Transverse colon (tissue), 4 donors: ENCODE measurements at regions not wholly inside any gene's neighbourhood (a gene's known extent, or its start where the extent isn't known, plus 50 kb on each side); places are given as distances from the start of the nearest gene placed in this dataset.

Experiments used
- DNase-seq: peaks from one replicate; pipeline ENCODE4 v3.0.0-alpha.2; 2019
- H3K27ac ChIP-seq, 4 donors: fragments of 200-600 bp; sonication (generic); 2 replicates each; pipeline ENCODE4 v1.5.1; 2016 to 2018; ENCODE audit warnings: inconsistent platforms in 4 of 4
- H3K27me3 ChIP-seq: fragments of 200-600 bp; sonication (generic); 2 replicates; pipeline ENCODE4 v1.5.1; 2017; ENCODE audit warnings: inconsistent platforms
- H3K36me3 ChIP-seq, 4 donors: fragments of 200-600 bp; sonication (generic); 2 replicates each; pipeline ENCODE4 v1.5.1; 2017 to 2019; ENCODE audit warnings: inconsistent platforms in 4 of 4
- H3K4me1 ChIP-seq, 4 donors: fragments of 200-600 bp; sonication (generic); 2 replicates each; pipeline ENCODE4 v1.5.1; 2017 to 2020; ENCODE audit warnings: inconsistent platforms in 4 of 4
- H3K4me3 ChIP-seq, 4 donors: fragments of 200-600 bp; sonication (generic); 1 replicate in 1 of 4; 2 replicates in 3 of 4; pipeline versions ENCODE4 v1.5.1 to v1.6.1; 2017 to 2019; ENCODE audit warnings: inconsistent platforms in 4 of 4
- H3K9me3 ChIP-seq, 2 donors: fragments of 200-600 bp; sonication (generic); 2 replicates each; pipeline ENCODE4 v1.5.1; 2017 to 2019; ENCODE audit warnings: inconsistent platforms in 2 of 2
- CTCF ChIP-seq, 5 experiments: fragments of 200-600 bp in 3 of 5; fragments of 450-650 bp in 2 of 5; sonication (generic) in 3 of 5; IDR thresholded peaks; 1 replicate in 2 of 5; 2 replicates in 3 of 5; pipeline ENCODE4 v1.5.1; 2016 to 2017; ENCODE audit warnings: antibody characterized with exemption in 5 of 5, inconsistent platforms in 3 of 5, mild to moderate bottlenecking in 2 of 5, moderate library complexity in 1 of 5
- EP300 ChIP-seq: sonication (generic); formaldehyde crosslinking; IDR thresholded peaks from one replicate; pipeline ENCODE4 v1.6.1; 2017; ENCODE audit warnings: antibody characterized with exemption, low read depth
- POLR2A ChIP-seq: fragments of 450-650 bp; IDR thresholded peaks from one replicate; pipeline ENCODE4 v1.6.1; 2016; ENCODE audit warnings: antibody characterized with exemption, mild to moderate bottlenecking, moderate library complexity
- POLR2AphosphoS5 ChIP-seq, 3 donors: sonication (generic); formaldehyde crosslinking; IDR thresholded peaks; one replicate each; pipeline ENCODE4 v1.6.1; 2016; ENCODE audit warnings: antibody characterized with exemption in 3 of 3
- WGBS, 2 donors: methylation state at CpG; one replicate each; pipeline ENCODE4 v1.1.5; 2018; ENCODE audit warnings: low coverage in 1 of 2; 5-methylcytosine and 5-hydroxymethylcytosine counted together
- in situ Hi-C, 4 donors: fragments of 200-750 bp; cut with MboI; loops; one replicate each; pipeline versions ENCODE4 v1.15.0 to v1.15.1; 2017; ENCODE audit warnings: low sequenced_read_pairs in 3 of 4, low pct_ligation_motif_present in 1 of 4, low pct_unique_long_range_greater_than_20kb in 1 of 4
- intact Hi-C: fragments of 100-400 bp; cut with DNase I; formaldehyde crosslinking; loops from one replicate; pipeline ENCODE4 v1.15.1; 2023; ENCODE audit warnings: low total_unique reads

GRCh38 chr21:32094804-32095203, 184.0 kb downstream of the MIS18A start:
- no peak overlapping the region for H3K27ac ChIP-seq
- in situ Hi-C loops (no loop called here), intact Hi-C loops (no loop called here)
- H3K9me3 ChIP-seq, result no peaks in the 10 kb centered on the region
- no peaks in the 10 kb centered on the region for H3K27me3 ChIP-seq
- no peaks in the 10 kb centered on the region for H3K36me3 ChIP-seq
- no peak for DNase-seq
- no peak for TF ChIP-seq POLR2A
- no peak for TF ChIP-seq POLR2AphosphoS5 (IDR thresholded peaks at IDR 0.05)
- no peak for TF ChIP-seq CTCF (IDR thresholded peaks at IDR 0.05)
- TF ChIP-seq EP300, result no peak
- no peaks in the 10 kb centered on the region for H3K4me1 ChIP-seq
- H3K4me3 ChIP-seq, result no peak overlapping the region
- WGBS, 2 donors, result 42 to 45% methylated on average over 2 of the region's 2 CpGs

GRCh38 chr21:32093646-32094462, 185.0 kb downstream of the MIS18A start:
- Histone ChIP-seq H3K4me3 (no peak overlapping the region), H3K27ac (no peak overlapping the region), H3K4me1 (no peaks in the 10 kb centered on the region), H3K36me3 (no peaks in the 10 kb centered on the region), H3K27me3 (no peaks in the 10 kb centered on the region), H3K9me3 (no peaks in the 10 kb centered on the region)
- no peak for TF ChIP-seq EP300
- TF ChIP-seq POLR2A, result no peak
- TF ChIP-seq CTCF (IDR thresholded peaks at IDR 0.05), result no peak
- TF ChIP-seq POLR2AphosphoS5 (IDR thresholded peaks at IDR 0.05), result no peak
- intact Hi-C loops (no loop called here), in situ Hi-C loops (no loop called here)
- no peak for DNase-seq
- WGBS, 2 donors, result 70 to 100% methylated on average over 1 to 6 of the region's 7 CpGs

DNA sequence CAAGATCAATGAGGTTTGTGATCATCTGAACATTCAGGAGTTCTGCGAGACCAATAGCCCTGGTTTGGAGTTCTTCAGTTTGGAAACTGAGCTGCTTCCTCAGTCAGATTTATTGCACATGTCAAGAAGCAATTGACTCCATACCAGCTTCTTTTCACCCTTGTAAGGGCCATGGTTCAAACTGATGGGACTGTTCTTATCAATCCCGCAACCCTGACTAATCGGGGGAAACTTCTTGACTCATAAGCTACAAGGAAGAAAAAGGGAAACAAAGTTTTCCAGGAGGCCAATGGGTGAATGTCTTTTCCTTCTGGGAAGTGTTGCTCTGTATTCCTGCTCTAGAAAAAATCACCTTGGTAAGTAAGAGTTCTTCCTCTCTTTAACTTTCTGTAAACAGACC, 187.9 kb downstream of the MIS18A start:
- Histone ChIP-seq H3K4me1 (no peaks in the 10 kb centered on the region), H3K36me3 (no peaks in the 10 kb centered on the region), H3K4me3 (no peak overlapping the region), H3K27ac (no peak overlapping the region), H3K27me3 (no peaks in the 10 kb centered on the region), H3K9me3 (no peaks in the 10 kb centered on the region)
- no peak for TF ChIP-seq EP300
- intact Hi-C loops (no loop called here), in situ Hi-C loops (no loop called here)
- 89 to 93% methylated on average over 3 of the region's 3 CpGs for WGBS, 2 donors
- DNase-seq, result no peak

DNA sequence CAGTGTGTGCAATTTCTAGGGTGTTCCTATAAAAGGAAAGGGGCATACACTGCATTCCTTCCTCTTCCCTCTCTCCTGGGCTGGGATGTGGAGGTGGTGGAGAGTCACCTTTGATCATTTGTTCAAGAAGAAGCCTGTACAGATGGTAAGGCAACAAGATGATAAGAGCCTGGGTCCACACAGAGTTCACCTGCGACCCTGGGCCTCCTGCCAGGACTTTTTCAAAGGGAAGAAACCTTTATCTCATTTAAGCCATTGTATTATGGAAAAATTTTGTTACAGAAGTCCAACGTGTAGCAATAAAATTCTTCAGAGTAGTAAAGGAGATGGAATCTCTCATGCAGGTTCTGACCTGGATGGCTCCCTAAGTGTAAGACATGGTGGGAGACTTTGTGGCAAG, 189.1 kb downstream of the MIS18A start:
- no peaks in the 10 kb centered on the region for H3K36me3 ChIP-seq
- no peaks in the 10 kb centered on the region for H3K9me3 ChIP-seq
- WGBS, 2 donors, result 35 to 40% methylated on average over 2 of the region's 2 CpGs
- in situ Hi-C loops, result no loop called here
- TF ChIP-seq POLR2AphosphoS5 (IDR thresholded peaks at IDR 0.05) (no peak), CTCF (IDR thresholded peaks at IDR 0.05) (no peak)
- H3K27me3 ChIP-seq, result no peaks in the 10 kb centered on the region
- H3K27ac ChIP-seq, result no peak overlapping the region
- intact Hi-C loops, result no loop called here
- no peaks in the 10 kb centered on the region for H3K4me1 ChIP-seq
- no peak for DNase-seq
- no peak overlapping the region for H3K4me3 ChIP-seq

GRCh38 chr21:32088471-32088870, 190.4 kb downstream of the MIS18A start:
- in situ Hi-C loops, result no loop called here
- Histone ChIP-seq H3K27ac (no peak overlapping the region), H3K4me1 (no peaks in the 10 kb centered on the region), H3K27me3 (no peaks in the 10 kb centered on the region), H3K36me3 (no peaks in the 10 kb centered on the region), H3K4me3 (no peak overlapping the region), H3K9me3 (no peaks in the 10 kb centered on the region)
- TF ChIP-seq POLR2AphosphoS5 (IDR thresholded peaks at IDR 0.05), result no peak
- TF ChIP-seq POLR2A, result no peak
- TF ChIP-seq CTCF (IDR thresholded peaks at IDR 0.05), result no peak
- TF ChIP-seq EP300, result no peak
- intact Hi-C loops, result no loop called here
- no peak for DNase-seq
